ENCODE measurements at regions not wholly inside any gene's neighbourhood (a gene's known extent, or its start where the extent isn't known, plus 50 kb on each side); places are given as distances from the start of the nearest gene placed in this dataset.

GRCh38 chr2:126359494-126359893 is 296.5 kb upstream of the GYPC start:
- TF ChIP-seq CTCF (IDR thresholded peaks at IDR 0.05) (peak; percentile 17; the same call in 1 of the 2 replicates), ZFX (IDR thresholded peaks at IDR 0.05; ENCODE audit: borderline replicate concordance) (no peak)

Data from 22Rv1 (cell line).